GM13977 (cell line): ENCODE measurements at regions not wholly inside any gene's neighbourhood (a gene's known extent, or its start where the extent isn't known, plus 50 kb on each side); places are given as distances from the start of the nearest gene placed in this dataset.
"Not testable (repeated sequence)": the region's sequence is repeated elsewhere in the genome, so short reads cannot be mapped to it uniquely, and the experiment has no call there.

Experiments
- DNase-seq: peaks from one replicate; pipeline ENCODE4 v3.0.0; 2012; ENCODE audit warnings: low spot score
- in situ Hi-C: fragments of 300-500 bp; cut with MboI; formaldehyde crosslinking; loops from one replicate; pipeline ENCODE4 v1.12.0; 2022; ENCODE audit warnings: low sequenced_read_pairs, low pct_unique_long_range_greater_than_20kb, mixed read lengths, inconsistent platforms; ENCODE audit not compliant: unreplicated experiment
- TF ChIP-seq, protein P1 (sequence below): IDR thresholded peaks from 2 replicates; pipeline ENCODE4 v1.5.1; 2012; ENCODE audit warnings: mild to moderate bottlenecking, control low read depth; ENCODE audit not compliant: insufficient read depth; ENCODE audit errors: extremely low read depth, missing control alignments

- in situ Hi-C loops, result no loop called here
- DNase-seq, result no peak
- TF ChIP-seq, protein P1, sequence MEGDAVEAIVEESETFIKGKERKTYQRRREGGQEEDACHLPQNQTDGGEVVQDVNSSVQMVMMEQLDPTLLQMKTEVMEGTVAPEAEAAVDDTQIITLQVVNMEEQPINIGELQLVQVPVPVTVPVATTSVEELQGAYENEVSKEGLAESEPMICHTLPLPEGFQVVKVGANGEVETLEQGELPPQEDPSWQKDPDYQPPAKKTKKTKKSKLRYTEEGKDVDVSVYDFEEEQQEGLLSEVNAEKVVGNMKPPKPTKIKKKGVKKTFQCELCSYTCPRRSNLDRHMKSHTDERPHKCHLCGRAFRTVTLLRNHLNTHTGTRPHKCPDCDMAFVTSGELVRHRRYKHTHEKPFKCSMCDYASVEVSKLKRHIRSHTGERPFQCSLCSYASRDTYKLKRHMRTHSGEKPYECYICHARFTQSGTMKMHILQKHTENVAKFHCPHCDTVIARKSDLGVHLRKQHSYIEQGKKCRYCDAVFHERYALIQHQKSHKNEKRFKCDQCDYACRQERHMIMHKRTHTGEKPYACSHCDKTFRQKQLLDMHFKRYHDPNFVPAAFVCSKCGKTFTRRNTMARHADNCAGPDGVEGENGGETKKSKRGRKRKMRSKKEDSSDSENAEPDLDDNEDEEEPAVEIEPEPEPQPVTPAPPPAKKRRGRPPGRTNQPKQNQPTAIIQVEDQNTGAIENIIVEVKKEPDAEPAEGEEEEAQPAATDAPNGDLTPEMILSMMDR, result no peak
Observed at GRCh38 chr16:62829607-62830006, 793.4 kb upstream of the CDH8 start.

GRCh38 chr16:62829084-62829483, 792.8 kb upstream of the CDH8 start:
- no peak for DNase-seq
- TF ChIP-seq, protein P1, result no peak
- in situ Hi-C loops, result no loop called here

- TF ChIP-seq, protein P1, result no peak
- no peak for DNase-seq
- in situ Hi-C loops, result no loop called here
Observed at GRCh38 chr16:62821824-62822223, 785.6 kb upstream of the CDH8 start.

DNA sequence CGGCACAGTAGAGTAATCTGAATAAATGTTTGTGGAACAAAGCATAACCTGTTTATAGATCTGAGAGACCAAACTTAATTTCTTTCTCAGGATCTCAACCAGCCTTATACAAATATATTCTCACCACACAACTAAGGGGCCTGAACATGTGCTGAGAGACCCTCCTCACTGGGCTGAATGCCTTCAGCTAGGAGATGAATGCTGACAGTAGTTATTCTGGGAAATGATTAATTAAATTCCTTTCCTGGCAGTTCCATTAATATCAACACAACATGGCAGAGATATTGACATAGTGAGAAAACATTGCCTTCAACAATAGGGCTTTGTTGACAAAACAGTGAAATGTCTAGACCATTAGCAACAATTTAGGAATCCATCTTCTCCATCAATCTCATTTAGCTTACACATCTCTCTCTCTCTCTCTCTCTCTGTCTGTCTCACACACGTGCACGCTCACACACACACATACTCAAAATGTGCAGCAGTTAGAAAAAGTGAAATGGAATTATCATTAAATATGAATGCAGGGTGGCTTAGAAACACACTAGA, 780.8 kb upstream of the CDH8 start:
- no peak for DNase-seq
- TF ChIP-seq, protein P1, result no peak
- in situ Hi-C loops, result no loop called here

GRCh38 chr16:62814891-62815290, 778.7 kb upstream of the CDH8 start:
- in situ Hi-C loops, result no loop called here
- TF ChIP-seq, protein P1, result no peak
- no peak for DNase-seq

- DNase-seq, result no peak
- in situ Hi-C loops, result no loop called here
- TF ChIP-seq, protein P1, result no peak
Observed at GRCh38 chr16:62805221-62805857, 769.1 kb upstream of the CDH8 start.

GRCh38 chr16:62794724-62795123, 758.5 kb upstream of the CDH8 start:
- TF ChIP-seq, protein P1, result no peak
- DNase-seq, result no peak
- in situ Hi-C loops, result no loop called here

DNA sequence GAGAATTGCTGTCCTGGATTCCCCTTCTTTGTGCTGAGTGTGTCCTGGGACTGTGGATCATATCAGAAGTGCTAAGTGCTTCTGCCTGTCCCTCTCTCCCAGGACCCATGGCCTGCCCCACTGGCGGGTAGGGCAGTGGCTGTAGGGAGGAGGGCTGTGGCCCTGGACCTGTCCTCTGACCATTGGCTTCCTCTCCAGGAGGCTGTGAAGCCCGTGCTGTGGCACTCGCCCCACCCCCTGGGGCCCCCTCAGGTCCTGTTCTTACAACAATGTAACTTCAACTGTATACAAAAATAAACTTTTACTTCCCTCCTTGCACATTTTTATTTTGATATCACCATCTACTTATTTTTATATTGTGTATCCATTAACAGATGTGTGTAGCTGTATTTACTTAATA, 743.8 kb upstream of the CDH8 start:
- DNase-seq, in situ Hi-C loops: not testable (repeated sequence)
